ENCODE measurements at regions not wholly inside any gene's neighbourhood (a gene's known extent, or its start where the extent isn't known, plus 50 kb on each side); places are given as distances from the start of the nearest gene placed in this dataset.

DNA sequence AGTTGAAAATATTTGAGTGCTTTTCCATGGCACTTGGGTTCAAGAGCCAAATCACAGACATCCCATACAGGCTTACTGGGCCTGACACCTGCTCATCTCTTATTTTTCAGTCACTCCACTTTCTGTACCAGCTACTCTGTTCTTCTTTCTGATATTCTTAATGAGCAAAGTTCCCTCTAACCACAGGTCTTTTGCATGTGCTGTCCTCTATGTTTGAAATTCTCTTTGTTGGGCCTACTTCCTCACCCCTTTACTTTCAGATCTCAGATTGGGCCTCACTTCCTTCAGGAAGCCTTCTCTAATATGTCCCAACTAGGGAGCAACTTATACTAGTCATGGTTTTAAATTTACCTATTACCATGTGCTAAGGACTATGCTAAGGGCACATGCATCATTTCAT lies 81.8 kb upstream of the RBMS1 start:
- TF ChIP-seq, protein P1, sequence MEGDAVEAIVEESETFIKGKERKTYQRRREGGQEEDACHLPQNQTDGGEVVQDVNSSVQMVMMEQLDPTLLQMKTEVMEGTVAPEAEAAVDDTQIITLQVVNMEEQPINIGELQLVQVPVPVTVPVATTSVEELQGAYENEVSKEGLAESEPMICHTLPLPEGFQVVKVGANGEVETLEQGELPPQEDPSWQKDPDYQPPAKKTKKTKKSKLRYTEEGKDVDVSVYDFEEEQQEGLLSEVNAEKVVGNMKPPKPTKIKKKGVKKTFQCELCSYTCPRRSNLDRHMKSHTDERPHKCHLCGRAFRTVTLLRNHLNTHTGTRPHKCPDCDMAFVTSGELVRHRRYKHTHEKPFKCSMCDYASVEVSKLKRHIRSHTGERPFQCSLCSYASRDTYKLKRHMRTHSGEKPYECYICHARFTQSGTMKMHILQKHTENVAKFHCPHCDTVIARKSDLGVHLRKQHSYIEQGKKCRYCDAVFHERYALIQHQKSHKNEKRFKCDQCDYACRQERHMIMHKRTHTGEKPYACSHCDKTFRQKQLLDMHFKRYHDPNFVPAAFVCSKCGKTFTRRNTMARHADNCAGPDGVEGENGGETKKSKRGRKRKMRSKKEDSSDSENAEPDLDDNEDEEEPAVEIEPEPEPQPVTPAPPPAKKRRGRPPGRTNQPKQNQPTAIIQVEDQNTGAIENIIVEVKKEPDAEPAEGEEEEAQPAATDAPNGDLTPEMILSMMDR (IDR thresholded peaks at IDR 0.05): no peak
- TF ChIP-seq POLR2A (IDR thresholded peaks at IDR 0.05): no peak
- no peak for TF ChIP-seq POLR2AphosphoS5 (IDR thresholded peaks at IDR 0.05)

Data from breast epithelium (tissue), 3 donors.